ENCODE measurements at regions not wholly inside any gene's neighbourhood (a gene's known extent, or its start where the extent isn't known, plus 50 kb on each side); places are given as distances from the start of the nearest gene placed in this dataset.

GRCh38 chrX:39260965-39261364, 459.7 kb downstream of the MID1IP1 start:
- no peak for TF ChIP-seq CTCF (IDR thresholded peaks at IDR 0.05; ENCODE audit: low read depth, low read length)
- no peak for TF ChIP-seq EZH2phosphoT487 (IDR thresholded peaks at IDR 0.05; ENCODE audit: low read depth)

All from OCI-LY3 (cell line).